ENCODE measurements at regions not wholly inside any gene's neighbourhood (a gene's known extent, or its start where the extent isn't known, plus 50 kb on each side); places are given as distances from the start of the nearest gene placed in this dataset.
"Not testable (repeated sequence)": the region's sequence is repeated elsewhere in the genome, so short reads cannot be mapped to it uniquely, and the experiment has no call there.

DNA sequence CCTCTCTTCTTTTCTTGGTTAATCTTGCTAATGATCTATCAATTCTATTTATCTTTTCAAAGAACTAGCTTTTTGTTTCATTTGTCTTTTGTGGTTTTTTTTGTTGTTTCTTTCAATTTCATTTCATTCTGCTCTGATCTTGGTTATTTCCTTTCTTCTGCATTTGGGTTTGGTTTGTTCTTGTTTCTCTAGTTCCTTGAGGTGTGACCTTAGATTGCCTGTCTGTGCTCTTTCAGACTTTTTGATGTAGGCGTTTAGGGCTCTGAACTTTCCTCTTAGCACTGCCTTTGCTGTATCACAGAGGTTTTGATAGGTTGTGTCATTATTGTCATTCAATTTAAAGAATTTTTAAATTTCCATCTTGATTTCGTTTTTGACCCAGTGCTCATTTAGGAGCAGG lies 180.1 kb downstream of the TM2D1 start:
- TF ChIP-seq, protein P1, sequence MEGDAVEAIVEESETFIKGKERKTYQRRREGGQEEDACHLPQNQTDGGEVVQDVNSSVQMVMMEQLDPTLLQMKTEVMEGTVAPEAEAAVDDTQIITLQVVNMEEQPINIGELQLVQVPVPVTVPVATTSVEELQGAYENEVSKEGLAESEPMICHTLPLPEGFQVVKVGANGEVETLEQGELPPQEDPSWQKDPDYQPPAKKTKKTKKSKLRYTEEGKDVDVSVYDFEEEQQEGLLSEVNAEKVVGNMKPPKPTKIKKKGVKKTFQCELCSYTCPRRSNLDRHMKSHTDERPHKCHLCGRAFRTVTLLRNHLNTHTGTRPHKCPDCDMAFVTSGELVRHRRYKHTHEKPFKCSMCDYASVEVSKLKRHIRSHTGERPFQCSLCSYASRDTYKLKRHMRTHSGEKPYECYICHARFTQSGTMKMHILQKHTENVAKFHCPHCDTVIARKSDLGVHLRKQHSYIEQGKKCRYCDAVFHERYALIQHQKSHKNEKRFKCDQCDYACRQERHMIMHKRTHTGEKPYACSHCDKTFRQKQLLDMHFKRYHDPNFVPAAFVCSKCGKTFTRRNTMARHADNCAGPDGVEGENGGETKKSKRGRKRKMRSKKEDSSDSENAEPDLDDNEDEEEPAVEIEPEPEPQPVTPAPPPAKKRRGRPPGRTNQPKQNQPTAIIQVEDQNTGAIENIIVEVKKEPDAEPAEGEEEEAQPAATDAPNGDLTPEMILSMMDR (conservative IDR thresholded peaks at IDR 0.05 in 1 of 2, IDR thresholded peaks at IDR 0.05 in 1 of 2; ENCODE audit: low read depth in 1 of 2, low read length in 2 of 2): not testable (repeated sequence)
- TF ChIP-seq EZH2 (IDR thresholded peaks at IDR 0.05; ENCODE audit: low read length, missing control alignments): not testable (repeated sequence)
